HL-60 (cell line): ENCODE measurements at regions not wholly inside any gene's neighbourhood (a gene's known extent, or its start where the extent isn't known, plus 50 kb on each side); places are given as distances from the start of the nearest gene placed in this dataset.

ENCODE experiments used
- CTCF ChIP-seq: IDR thresholded peaks from one replicate; pipeline ENCODE4 v1.5.1; 2011; ENCODE audit warnings: low read length, control low read depth, inconsistent platforms; ENCODE audit not compliant: insufficient read depth
- GABPA ChIP-seq: IDR thresholded peaks from 2 replicates; pipeline ENCODE4 v1.6.1; 2012; ENCODE audit warnings: low read depth

- TF ChIP-seq CTCF, result no peak
- TF ChIP-seq GABPA, result no peak
Observed at GRCh38 chr4:123974386-123975149, 578.0 kb downstream of the SPRY1 start.
